HFF-Myc (cell line): ENCODE measurements at regions not wholly inside any gene's neighbourhood (a gene's known extent, or its start where the extent isn't known, plus 50 kb on each side); places are given as distances from the start of the nearest gene placed in this dataset.

ENCODE experiments used
- DNase-seq: peaks from one replicate; pipeline ENCODE4 v3.0.0-alpha.2; 2011; ENCODE audit warnings: low read depth; ENCODE audit errors: extremely low read depth
- H3K4me3 ChIP-seq: replicated peaks from 2 replicates; pipeline ENCODE4 v1.5.1; 2011; ENCODE audit warnings: low read depth, mild to moderate bottlenecking, control low read depth, low read length
- TF ChIP-seq, protein P1 (sequence below): IDR thresholded peaks from 2 replicates; pipeline ENCODE4 v1.5.1; 2012; ENCODE audit warnings: mild to moderate bottlenecking, low read depth, low read length, control low read depth; ENCODE audit errors: missing control alignments

DNA sequence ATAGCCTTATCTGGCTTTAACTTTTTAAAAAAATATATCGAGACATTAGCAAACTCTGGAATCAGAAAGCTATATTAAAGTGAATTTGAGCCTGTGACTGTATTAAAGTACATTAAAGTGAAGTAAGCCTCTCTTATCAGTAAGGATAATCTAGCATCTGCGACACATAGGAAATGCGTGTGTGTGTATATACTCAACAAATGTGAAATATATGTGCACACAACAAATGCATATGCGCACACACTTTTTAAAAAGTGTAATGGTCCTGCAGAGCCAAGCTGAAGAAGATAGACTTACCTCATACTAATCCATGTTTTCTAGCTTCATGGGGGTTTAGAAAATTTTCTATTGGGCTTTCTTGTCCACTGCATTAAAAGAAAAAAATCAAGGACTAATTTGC, 437.1 kb downstream of the ZIC1 start:
- no peak overlapping the region for H3K4me3 ChIP-seq
- TF ChIP-seq, protein P1, sequence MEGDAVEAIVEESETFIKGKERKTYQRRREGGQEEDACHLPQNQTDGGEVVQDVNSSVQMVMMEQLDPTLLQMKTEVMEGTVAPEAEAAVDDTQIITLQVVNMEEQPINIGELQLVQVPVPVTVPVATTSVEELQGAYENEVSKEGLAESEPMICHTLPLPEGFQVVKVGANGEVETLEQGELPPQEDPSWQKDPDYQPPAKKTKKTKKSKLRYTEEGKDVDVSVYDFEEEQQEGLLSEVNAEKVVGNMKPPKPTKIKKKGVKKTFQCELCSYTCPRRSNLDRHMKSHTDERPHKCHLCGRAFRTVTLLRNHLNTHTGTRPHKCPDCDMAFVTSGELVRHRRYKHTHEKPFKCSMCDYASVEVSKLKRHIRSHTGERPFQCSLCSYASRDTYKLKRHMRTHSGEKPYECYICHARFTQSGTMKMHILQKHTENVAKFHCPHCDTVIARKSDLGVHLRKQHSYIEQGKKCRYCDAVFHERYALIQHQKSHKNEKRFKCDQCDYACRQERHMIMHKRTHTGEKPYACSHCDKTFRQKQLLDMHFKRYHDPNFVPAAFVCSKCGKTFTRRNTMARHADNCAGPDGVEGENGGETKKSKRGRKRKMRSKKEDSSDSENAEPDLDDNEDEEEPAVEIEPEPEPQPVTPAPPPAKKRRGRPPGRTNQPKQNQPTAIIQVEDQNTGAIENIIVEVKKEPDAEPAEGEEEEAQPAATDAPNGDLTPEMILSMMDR: no peak
- DNase-seq: no peak

DNA sequence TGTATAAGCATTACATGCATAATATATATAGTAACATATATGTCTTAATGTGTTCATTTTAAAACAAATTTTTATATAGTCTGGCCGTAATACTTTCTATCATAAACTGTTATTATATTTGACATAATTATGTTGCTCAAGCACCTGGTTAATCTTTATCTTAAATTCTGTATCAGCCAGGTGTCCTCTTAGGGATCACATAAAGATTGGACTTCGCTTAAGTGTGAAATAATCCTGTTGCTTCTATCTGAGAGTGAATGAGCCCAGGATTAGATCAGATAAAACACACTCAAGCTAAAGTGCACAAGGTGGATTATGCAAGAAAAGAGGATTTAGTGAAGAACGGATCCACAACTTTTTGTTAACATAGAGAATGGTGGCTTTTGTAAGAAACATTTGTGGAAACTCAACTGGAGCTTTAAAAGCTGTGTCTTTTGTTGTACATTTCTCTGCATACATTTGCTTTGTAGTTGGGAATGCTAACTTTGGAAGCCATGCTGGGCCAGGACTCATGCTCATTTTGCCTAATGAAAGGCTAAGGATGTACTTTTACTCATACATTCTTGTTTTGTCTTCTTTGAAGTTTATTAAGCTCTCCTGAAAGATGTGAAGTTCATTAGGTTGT, 437.8 kb downstream of the ZIC1 start:
- TF ChIP-seq, protein P1: no peak
- DNase-seq: no peak
- no peak overlapping the region for H3K4me3 ChIP-seq

DNA sequence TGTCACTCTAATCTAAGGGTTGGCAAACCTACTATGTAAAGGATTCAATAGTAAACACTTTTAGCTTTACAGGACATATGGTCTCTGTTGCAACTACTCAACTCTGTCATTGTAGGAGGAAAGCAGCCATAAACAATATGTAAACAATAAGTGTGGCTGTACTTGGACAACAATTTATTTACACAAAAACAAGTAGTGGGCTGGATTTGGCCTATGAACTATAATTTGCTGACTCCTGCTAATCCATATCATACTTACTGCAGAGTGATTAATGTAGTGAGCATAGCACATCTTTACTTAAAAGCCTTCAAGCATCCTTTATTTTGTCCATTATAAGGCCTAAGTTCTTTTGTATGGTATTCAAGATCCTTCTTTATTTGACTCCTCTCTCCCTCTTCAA, 441.9 kb downstream of the ZIC1 start:
- TF ChIP-seq, protein P1: no peak
- H3K4me3 ChIP-seq: no peak overlapping the region
- no peak for DNase-seq

DNA sequence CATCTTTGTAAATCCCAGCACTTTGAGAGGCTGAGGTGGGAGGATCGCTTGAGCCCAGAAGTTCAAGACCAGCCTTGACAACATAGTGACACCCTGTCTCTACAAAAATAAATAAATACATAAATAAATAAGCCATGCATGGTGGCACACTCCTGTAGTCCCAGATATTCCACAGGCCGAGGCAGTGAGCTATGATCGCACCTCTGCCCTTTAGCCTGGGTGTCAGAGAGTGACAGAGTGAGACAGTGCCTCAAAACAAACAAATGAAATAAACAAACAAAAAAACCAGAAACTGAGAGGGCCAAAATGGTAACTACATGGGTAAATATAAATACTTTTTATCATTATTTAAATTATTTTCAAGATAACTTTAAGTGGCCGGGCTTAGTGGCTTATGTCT, 445.4 kb downstream of the ZIC1 start:
- H3K4me3 ChIP-seq: no peak overlapping the region
- no peak for DNase-seq
- TF ChIP-seq, protein P1: no peak

DNA sequence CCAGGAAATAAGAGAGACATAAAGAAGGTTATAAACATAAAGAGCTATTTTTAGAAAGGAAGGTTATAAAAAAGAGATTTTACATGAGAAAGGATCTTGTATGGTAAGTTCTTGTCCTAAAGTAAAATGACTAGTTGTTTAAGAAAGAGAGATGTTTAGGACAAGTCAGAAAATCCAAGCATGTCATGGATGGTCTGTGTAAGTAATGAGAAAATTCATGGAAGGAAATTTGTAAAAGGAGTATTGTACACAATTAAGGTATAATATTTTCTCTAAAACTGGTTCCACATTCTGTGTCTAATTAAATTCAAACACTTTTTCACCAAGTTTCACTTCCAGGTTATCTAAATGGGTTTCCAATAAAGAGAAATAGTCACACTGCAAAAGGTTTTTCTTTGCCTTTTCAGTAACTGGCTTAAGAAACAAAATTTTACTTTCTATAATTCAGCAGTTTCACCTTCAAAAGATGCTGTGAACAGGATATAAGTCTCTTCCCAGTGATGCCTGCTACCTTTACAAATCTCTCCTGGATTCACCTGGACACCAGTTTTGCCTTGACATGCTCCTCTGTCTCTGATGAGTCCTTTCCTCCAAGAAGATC, 455.7 kb downstream of the ZIC1 start:
- TF ChIP-seq, protein P1: no peak
- DNase-seq: peak; percentile 2
- no peak overlapping the region for H3K4me3 ChIP-seq

DNA sequence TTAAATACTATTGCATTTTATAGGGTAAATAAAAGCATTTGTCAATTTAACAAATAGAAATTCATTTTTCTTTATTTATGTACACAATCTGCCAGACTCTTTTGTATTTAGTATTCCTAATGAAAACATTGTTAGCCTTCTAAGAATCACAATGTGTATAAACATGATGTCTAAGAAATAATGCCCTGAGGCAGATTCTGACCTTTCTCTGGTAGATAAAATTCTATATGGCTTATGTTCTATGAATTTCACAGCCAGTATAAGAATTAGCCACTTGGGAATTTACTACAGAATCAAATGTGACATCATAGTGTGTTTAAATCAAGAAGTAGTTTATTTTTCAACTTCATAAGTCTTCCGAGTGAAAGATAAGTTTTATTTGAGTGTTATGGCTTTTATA, 457.4 kb downstream of the ZIC1 start:
- TF ChIP-seq, protein P1: no peak
- no peak for DNase-seq
- H3K4me3 ChIP-seq: no peak overlapping the region

DNA sequence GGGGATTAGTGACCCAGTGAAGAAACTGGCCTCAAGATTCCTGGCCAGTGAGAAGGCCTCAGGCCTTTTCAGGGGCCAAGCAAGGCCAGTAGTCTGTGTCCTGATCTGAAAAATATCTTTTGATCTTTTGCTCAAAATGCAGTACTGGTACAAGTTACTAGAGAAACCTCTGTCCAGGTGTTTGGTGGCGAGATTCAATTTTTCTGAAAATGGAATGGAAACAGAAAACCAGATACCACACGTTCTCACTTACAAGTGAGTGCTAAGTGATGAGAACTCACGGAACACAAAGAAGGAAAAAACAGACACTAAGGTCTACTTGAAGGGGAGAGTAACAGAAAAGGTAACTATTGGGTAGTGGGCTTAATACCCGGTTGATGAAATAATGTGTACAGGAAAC, 463.4 kb downstream of the ZIC1 start:
- no peak for DNase-seq
- TF ChIP-seq, protein P1: no peak
- H3K4me3 ChIP-seq: no peak overlapping the region
